OCI-LY3 (cell line): ENCODE measurements at regions not wholly inside any gene's neighbourhood (a gene's known extent, or its start where the extent isn't known, plus 50 kb on each side); places are given as distances from the start of the nearest gene placed in this dataset.

ENCODE experiments used
- CTCF ChIP-seq: fragments of 200-600, 300-600 bp; sonication (generic); IDR thresholded peaks from 2 replicates; pipeline ENCODE4 v1.5.1; 2014; ENCODE audit warnings: antibody characterized with exemption, low read length, low read depth
- EZH2phosphoT487 ChIP-seq: fragments of 200-600 bp; shearing (Covaris generic); IDR thresholded peaks from 2 replicates; pipeline ENCODE4 v1.6.1; 2018; ENCODE audit warnings: antibody characterized with exemption, mixed run types, low read depth

DNA sequence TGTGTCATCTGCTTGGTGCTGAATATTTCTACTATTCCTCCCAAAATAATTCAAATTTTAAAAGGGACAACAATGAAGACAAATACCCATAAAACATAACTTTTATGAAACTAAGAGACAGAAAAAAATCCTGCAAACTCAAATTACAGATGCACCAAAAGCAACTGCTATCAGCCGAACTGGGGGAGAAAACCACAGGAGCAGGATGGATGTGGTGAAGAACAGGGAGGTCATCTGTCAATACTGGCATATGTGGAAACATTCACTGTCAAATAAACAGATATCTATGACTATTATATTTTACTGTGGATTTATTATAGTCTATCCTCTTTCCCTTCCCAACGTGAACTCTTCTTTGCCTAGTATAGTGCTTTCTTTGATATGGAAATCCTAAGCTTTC is 53.3 kb upstream of the CPOX start:
- no peak for TF ChIP-seq CTCF
- no peak for TF ChIP-seq EZH2phosphoT487
